ENCODE measurements at regions not wholly inside any gene's neighbourhood (a gene's known extent, or its start where the extent isn't known, plus 50 kb on each side); places are given as distances from the start of the nearest gene placed in this dataset.

GRCh38 chr6:71114544-71114943, 157.7 kb upstream of the B3GAT2 start:
- DNase-seq (ENCODE audit: low spot score in 2 of 2), result no peak
- intact Hi-C loops (cut with DNase I; ENCODE audit: low total_unique reads), result no loop called here
- Histone ChIP-seq H3K4me1 (no peaks in the 10 kb centered on the region), H3K27ac (no peak overlapping the region), H3K36me3 (no peaks in the 10 kb centered on the region), H3K27me3 (no peaks in the 10 kb centered on the region), H3K4me3 (no peak overlapping the region), H3K9me3 (peaks cover 0 to 3% of the 10 kb centered on the region in 2 donors)
- TF ChIP-seq POLR2A (IDR thresholded peaks at IDR 0.05) (no peak), POLR2AphosphoS5 (IDR thresholded peaks at IDR 0.05) (no peak), CTCF (IDR thresholded peaks at IDR 0.05) (no peak)

GRCh38 chr6:71114986-71115385, 158.1 kb upstream of the B3GAT2 start:
- H3K4me3 ChIP-seq, result no peak overlapping the region

GRCh38 chr6:71119560-71119959, 162.7 kb upstream of the B3GAT2 start:
- Histone ChIP-seq H3K36me3 (no peaks in the 10 kb centered on the region), H3K27ac (no peak overlapping the region), H3K27me3 (no peaks in the 10 kb centered on the region), H3K4me3 (no peak overlapping the region), H3K4me1 (no peaks in the 10 kb centered on the region), H3K9me3 (peaks cover 0 to 20% of the 10 kb centered on the region in 2 donors)
- DNase-seq (ENCODE audit: low spot score in 2 of 2), result no peak
- intact Hi-C loops (cut with DNase I; ENCODE audit: low total_unique reads), result no loop called here
- no peak for TF ChIP-seq CTCF (IDR thresholded peaks at IDR 0.05)
- TF ChIP-seq POLR2AphosphoS5 (IDR thresholded peaks at IDR 0.05), result no peak
- TF ChIP-seq POLR2A (IDR thresholded peaks at IDR 0.05), result no peak

More at GRCh38 chr6:71114986-71115385, 158.1 kb upstream of the B3GAT2 start:
- no peaks in the 10 kb centered on the region for H3K36me3 ChIP-seq
- no peak overlapping the region for H3K27ac ChIP-seq
- DNase-seq (ENCODE audit: low spot score in 2 of 2), result no peak
- intact Hi-C loops (cut with DNase I; ENCODE audit: low total_unique reads), result no loop called here
- H3K27me3 ChIP-seq, result no peaks in the 10 kb centered on the region
- peaks cover 0 to 8% of the 10 kb centered on the region in 2 donors for H3K9me3 ChIP-seq
- no peaks in the 10 kb centered on the region for H3K4me1 ChIP-seq
- TF ChIP-seq POLR2A (IDR thresholded peaks at IDR 0.05) (no peak), CTCF (IDR thresholded peaks at IDR 0.05) (no peak), POLR2AphosphoS5 (IDR thresholded peaks at IDR 0.05) (no peak)

DNA sequence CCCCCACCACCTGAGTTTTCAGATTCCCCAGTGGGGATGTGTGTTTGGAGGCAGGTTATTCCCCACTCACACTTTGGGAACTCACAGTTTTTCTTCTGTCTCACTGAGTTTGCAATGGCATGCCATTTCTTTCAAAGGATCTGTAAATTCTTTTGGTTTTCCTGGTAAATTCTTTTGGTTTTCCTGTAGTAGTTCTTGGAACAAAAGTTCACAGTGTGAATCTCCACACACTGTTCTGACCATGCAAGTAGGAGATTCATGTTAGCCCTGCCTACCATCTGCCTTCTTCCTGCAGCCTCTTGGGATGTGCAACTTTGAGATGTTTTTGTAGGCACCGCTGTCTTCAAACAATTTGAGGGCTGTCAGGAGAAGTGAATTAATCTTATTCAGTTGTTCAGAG, 165.6 kb upstream of the OGFRL1 start:
- Histone ChIP-seq H3K4me3 (no peak overlapping the region), H3K36me3 (no peaks in the 10 kb centered on the region), H3K4me1 (no peaks in the 10 kb centered on the region), H3K27ac (no peak overlapping the region), H3K9me3 (peaks cover 0 to 27% of the 10 kb centered on the region in 2 donors), H3K27me3 (no peaks in the 10 kb centered on the region)
- TF ChIP-seq CTCF (IDR thresholded peaks at IDR 0.05), result no peak
- TF ChIP-seq POLR2AphosphoS5 (IDR thresholded peaks at IDR 0.05), result no peak
- no peak for TF ChIP-seq POLR2A (IDR thresholded peaks at IDR 0.05)
- intact Hi-C loops (cut with DNase I; ENCODE audit: low total_unique reads), result no loop called here
- DNase-seq (ENCODE audit: low spot score in 2 of 2), result no peak

- intact Hi-C loops (cut with DNase I; ENCODE audit: low total_unique reads), result no loop called here
- TF ChIP-seq POLR2A (IDR thresholded peaks at IDR 0.05), result no peak
- Histone ChIP-seq H3K9me3 (peaks cover 0 to 26% of the 10 kb centered on the region in 2 donors), H3K4me1 (no peaks in the 10 kb centered on the region), H3K4me3 (no peak overlapping the region), H3K36me3 (no peaks in the 10 kb centered on the region), H3K27ac (no peak overlapping the region), H3K27me3 (no peaks in the 10 kb centered on the region)
- no peak for DNase-seq (ENCODE audit: low spot score in 2 of 2)
Measured at GRCh38 chr6:71124340-71124739, 164.3 kb upstream of the OGFRL1 start.

- intact Hi-C loops (cut with DNase I; ENCODE audit: low total_unique reads), result no loop called here
- TF ChIP-seq CTCF (IDR thresholded peaks at IDR 0.05) (no peak), POLR2A (IDR thresholded peaks at IDR 0.05) (no peak), POLR2AphosphoS5 (IDR thresholded peaks at IDR 0.05) (no peak)
Measured at GRCh38 chr6:71125216-71125615, 163.4 kb upstream of the OGFRL1 start.

More at GRCh38 chr6:71125216-71125615, 163.4 kb upstream of the OGFRL1 start:
- Histone ChIP-seq H3K27me3 (no peaks in the 10 kb centered on the region), H3K9me3 (peaks cover 0 to 17% of the 10 kb centered on the region in 2 donors), H3K36me3 (no peaks in the 10 kb centered on the region), H3K4me1 (no peaks in the 10 kb centered on the region), H3K4me3 (no peak overlapping the region), H3K27ac (no peak overlapping the region)
- no peak for DNase-seq (ENCODE audit: low spot score in 2 of 2)

Data from breast epithelium (tissue), 4 donors.